IMR-90 (cell line): ENCODE measurements at regions not wholly inside any gene's neighbourhood (a gene's known extent, or its start where the extent isn't known, plus 50 kb on each side); places are given as distances from the start of the nearest gene placed in this dataset.

ENCODE experiments used
- ATAC-seq: fragments of 200-7000 bp; cut with Tn5 transposase; 2 replicates; pipeline ENCODE4 v1.9.1; 2020; ENCODE audit warnings: low read depth, mild to moderate bottlenecking, moderate library complexity
- BruUV-seq: library from RNA; stranded (reverse); fragments of 400-500 nt; replicated peaks from 2 replicates; lab custom pipeline; 2021; lab: Mats Ljungman, UMichigan
- CTCF ChIA-PET: fragments of 300-600 bp; formaldehyde crosslinking; extraction: SDS; loops from one replicate; lab custom pipeline; 2021; ENCODE audit warnings: antibody characterized with exemption; lab: Yijun Ruan, JAX
- POLR2A ChIA-PET: fragments of 300-600 bp; sonication (Branson Sonifier 250); formaldehyde crosslinking; loops from one replicate; lab custom pipeline; 2022; ENCODE audit warnings: antibody characterized with exemption; ENCODE audit not compliant: unreplicated experiment; lab: Charles Lee
- DNase-seq: peaks from one replicate; pipeline ENCODE4 v3.0.0; 2013
- H2AFZ ChIP-seq: replicated peaks from 2 replicates; pipeline ENCODE3; 2013; ENCODE audit warnings: low read length, mild to moderate bottlenecking; ENCODE audit not compliant: poor library complexity
- H2AK5ac ChIP-seq: 2 replicates; pipeline ENCODE4 v1.6.1; 2013; ENCODE audit warnings: low read depth, low read length, inconsistent platforms
- H2AK9ac ChIP-seq: replicated peaks from 2 replicates; pipeline ENCODE3; 2013; ENCODE audit warnings: mild to moderate bottlenecking, low read depth, low read length, moderate library complexity; ENCODE audit not compliant: poor library complexity
- H2BK120ac ChIP-seq: 2 replicates; pipeline ENCODE4 v1.6.1; 2013; ENCODE audit warnings: low read depth, low read length, inconsistent platforms
- H2BK15ac ChIP-seq: 3 replicates; pipeline ENCODE4 v1.6.1; 2013; ENCODE audit warnings: low read depth, low read length, inconsistent platforms
- H2BK20ac ChIP-seq: 2 replicates; pipeline ENCODE4 v1.6.1; 2013; ENCODE audit warnings: low read depth, mild to moderate bottlenecking, inconsistent platforms, low read length, moderate library complexity
- H2BK5ac ChIP-seq: 2 replicates; pipeline ENCODE4 v1.6.1; 2013; ENCODE audit warnings: mild to moderate bottlenecking, low read depth, low read length, inconsistent platforms; ENCODE audit not compliant: poor library complexity, severe bottlenecking
- H3K14ac ChIP-seq: replicated peaks from 2 replicates; pipeline ENCODE4 v1.6.1; 2013; ENCODE audit warnings: low read depth, low read length, inconsistent platforms
- H3K18ac ChIP-seq: 2 replicates; pipeline ENCODE4 v1.6.1; 2013; ENCODE audit warnings: low read depth, low read length, control low read depth
- H3K23ac ChIP-seq: 2 replicates; pipeline ENCODE4 v1.6.1; 2013; ENCODE audit warnings: low read depth, low read length, inconsistent platforms
- H3K27ac ChIP-seq: 2 replicates; pipeline ENCODE4 v1.5.1; 2013; ENCODE audit warnings: mild to moderate bottlenecking, control low read depth, low read length; ENCODE audit not compliant: insufficient read depth
- H3K27me3 ChIP-seq: 2 replicates; pipeline ENCODE4 v1.6.1; 2013; ENCODE audit warnings: low read length; ENCODE audit not compliant: control insufficient read depth, insufficient read depth
- H3K36me3 ChIP-seq: 2 replicates; pipeline ENCODE4 v1.6.1; 2013; ENCODE audit warnings: low read length, mixed read lengths; ENCODE audit not compliant: control insufficient read depth, insufficient read depth
- H3K4ac ChIP-seq: 2 replicates; pipeline ENCODE4 v1.6.1; 2013; ENCODE audit warnings: low read depth, low read length, inconsistent platforms
- H3K4me1 ChIP-seq: 2 replicates; pipeline ENCODE4 v1.6.1; 2013; ENCODE audit warnings: low read length, mixed read lengths; ENCODE audit not compliant: control insufficient read depth, insufficient read depth
- H3K4me2 ChIP-seq: 2 replicates; pipeline ENCODE4 v1.6.1; 2013; ENCODE audit warnings: low read depth, mild to moderate bottlenecking, control low read depth, low read length, moderate library complexity
- H3K4me3 ChIP-seq: 2 replicates; pipeline ENCODE4 v1.5.1; 2013; ENCODE audit warnings: low read depth, mild to moderate bottlenecking, control low read depth, low read length, moderate library complexity; ENCODE audit not compliant: insufficient read depth
- H3K56ac ChIP-seq: 2 replicates; pipeline ENCODE4 v1.6.1; 2013; ENCODE audit warnings: low read length, inconsistent platforms; ENCODE audit not compliant: insufficient read depth; ENCODE audit errors: extremely low read depth
- H3K79me1 ChIP-seq, 2 experiments: 2 replicates each; pipeline ENCODE4 v1.6.1; 2013; ENCODE audit warnings: low read length in 2 of 2, inconsistent platforms in 1 of 2, low read depth in 1 of 2
- H3K9ac ChIP-seq: 2 replicates; pipeline ENCODE4 v1.6.1; 2013; ENCODE audit warnings: low read depth, low read length, control low read depth
- H3K9me1 ChIP-seq: 2 replicates; pipeline ENCODE4 v1.6.1; 2013; ENCODE audit warnings: low read length, inconsistent platforms; ENCODE audit not compliant: insufficient read depth
- H3K9me3 ChIP-seq: 2 replicates; pipeline ENCODE4 v1.6.1; 2013; ENCODE audit warnings: low read length; ENCODE audit not compliant: control insufficient read depth, insufficient read depth
- H4K20me1 ChIP-seq: 2 replicates; pipeline ENCODE4 v1.6.1; 2013; ENCODE audit warnings: low read length, inconsistent platforms; ENCODE audit not compliant: insufficient read depth
- H4K5ac ChIP-seq: 2 replicates; pipeline ENCODE4 v1.6.1; 2013; ENCODE audit warnings: mild to moderate bottlenecking, low read depth, low read length, control low read depth
- H4K8ac ChIP-seq, 2 experiments: 2 replicates each; pipeline ENCODE4 v1.6.1; 2013; ENCODE audit warnings: low read depth in 2 of 2, low read length in 2 of 2, control low read depth in 1 of 2, inconsistent platforms in 1 of 2
- H4K91ac ChIP-seq: 2 replicates; pipeline ENCODE4 v1.6.1; 2013; ENCODE audit warnings: low read depth, low read length, inconsistent platforms; ENCODE audit not compliant: insufficient read depth
- CEBPB ChIP-seq: IDR thresholded peaks from 2 replicates; pipeline ENCODE4 v1.6.1; 2012; ENCODE audit warnings: low read depth, low read length, improper control_type of control experiment
- CHD1 ChIP-seq: IDR thresholded peaks from 2 replicates; pipeline ENCODE4 v1.6.1; 2012; ENCODE audit warnings: low read depth, low read length, improper control_type of control experiment
- MAFK ChIP-seq: IDR thresholded peaks from 2 replicates; pipeline ENCODE4 v1.6.1; 2012; ENCODE audit warnings: low read depth, low read length, improper control_type of control experiment
- WGBS, 2 experiments: methylation state at CpG; one replicate each; pipeline versions ENCODE4 v1.1.5 to v1.1.7; 2013; ENCODE audit warnings: missing lambda C conversion rate in 2 of 2; ENCODE audit not compliant: insufficient read length in 1 of 2; ENCODE audit errors: extremely low coverage in 2 of 2; 5-methylcytosine and 5-hydroxymethylcytosine counted together
- dilution Hi-C: fragments of 300-500 bp; cut with HindIII; formaldehyde crosslinking; loops from one replicate; pipeline ENCODE4 v1.14.3; 2018; ENCODE audit warnings: low sequenced_read_pairs; ENCODE audit not compliant: unreplicated experiment
- in situ Hi-C: fragments of 300-500 bp; cut with MboI; formaldehyde crosslinking; loops from 3 replicates; pipeline ENCODE4 v1.14.3; 2019; ENCODE audit warnings: low sequenced_read_pairs, inconsistent platforms, mixed read lengths
- intact Hi-C: fragments of 100-400 bp; cut with micrococcal nuclease; formaldehyde crosslinking; loops from 2 replicates; pipeline ENCODE4 v1.10.0; 2022

DNA sequence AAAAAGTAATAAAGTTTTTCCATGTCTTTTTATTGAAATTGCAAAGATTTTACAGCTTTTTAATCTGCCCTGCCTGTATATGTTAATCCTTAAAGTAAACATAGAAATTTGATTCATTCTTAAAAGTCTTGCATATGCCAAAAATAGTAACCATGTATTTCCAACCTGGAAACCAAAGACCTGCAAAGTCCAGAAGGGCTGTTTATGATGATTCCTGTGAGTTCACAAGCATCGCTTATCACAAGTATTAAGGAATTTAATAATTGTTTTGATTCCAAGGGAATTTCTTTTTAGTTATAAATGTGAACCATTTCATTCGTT is 199.1 kb downstream of the PTPRC start:
- Histone ChIP-seq H3K4me2 (no peak overlapping the region), H3K56ac (no peak overlapping the region), H2AK5ac (no peak overlapping the region), H2AFZ (no peak overlapping the region), H3K18ac (no peak overlapping the region), H2BK5ac (no peak overlapping the region), H2BK20ac (no peak overlapping the region), H3K4ac (no peak overlapping the region), H3K23ac (no peak overlapping the region), H4K20me1 (no peaks in the 10 kb centered on the region), H3K14ac (no peak overlapping the region), H3K27ac (no peak overlapping the region), H2BK120ac (no peak overlapping the region), H3K9me3 (no peaks in the 10 kb centered on the region), H3K36me3 (peaks cover 3% of the 10 kb centered on the region), H2BK15ac (no peak overlapping the region), H3K27me3 (no peaks in the 10 kb centered on the region), H4K91ac (no peak overlapping the region), H3K9me1 (peaks cover 13% of the 10 kb centered on the region), H3K4me3 (no peak overlapping the region), H4K5ac (no peak overlapping the region), H3K9ac (no peak overlapping the region), H2AK9ac (no peak overlapping the region), H3K4me1 (no peaks in the 10 kb centered on the region; the same call in 1 of the 2 replicates), H4K8ac (no peak overlapping the region), H3K79me1 (peaks cover 0 to 10% of the 10 kb centered on the region in 2 experiments; a peak in 1 of 4 replicates)
- ATAC-seq = no peak
- BruUV-seq = no TSS peak
- TF ChIP-seq MAFK = no peak
- no peak for TF ChIP-seq CEBPB
- TF ChIP-seq CHD1 = no peak
- ChIA-PET CTCF (interaction anchor here (1.4 kb wide), 1 partner anchor 13 kb away, joined by 3 read pairs; no protein-coding TSS in a partner anchor), POLR2A (no interaction called here)
- in situ Hi-C loops = no loop called here
- DNase-seq = no peak
- no CpG with 5 or more reads among the region's 2 CpGs for WGBS, 2 experiments
- intact Hi-C loops = loop anchor here (10.0 kb wide), 1 partner anchor 627 kb away; no protein-coding TSS in a partner anchor
- dilution Hi-C loops = no loop called here
